ENCODE measurements at regions not wholly inside any gene's neighbourhood (a gene's known extent, or its start where the extent isn't known, plus 50 kb on each side); places are given as distances from the start of the nearest gene placed in this dataset.
A peak's percentile ranks its signal among the peaks of the same experiment; 100 is the strongest.

DNA sequence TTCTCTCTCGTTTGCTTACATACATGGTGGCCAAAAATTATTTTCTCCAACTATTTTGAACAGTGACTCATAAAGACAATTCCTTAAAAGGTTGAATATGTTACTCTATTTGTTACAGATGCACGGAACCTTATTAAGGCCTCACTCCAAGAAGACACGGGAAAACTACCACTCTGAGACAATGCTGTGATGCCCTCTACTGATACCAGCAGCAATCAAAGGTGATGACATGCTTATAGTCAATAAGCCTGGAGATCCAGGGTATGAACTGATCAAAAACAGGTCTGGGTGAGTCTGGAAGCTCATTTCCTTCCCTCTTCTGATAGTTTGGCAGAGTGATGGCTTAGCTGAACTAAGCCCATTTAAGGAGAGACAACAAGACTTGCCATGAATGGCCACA is 563.0 kb downstream of the LRRIQ3 start:
- no peak for DNase-seq

DNA sequence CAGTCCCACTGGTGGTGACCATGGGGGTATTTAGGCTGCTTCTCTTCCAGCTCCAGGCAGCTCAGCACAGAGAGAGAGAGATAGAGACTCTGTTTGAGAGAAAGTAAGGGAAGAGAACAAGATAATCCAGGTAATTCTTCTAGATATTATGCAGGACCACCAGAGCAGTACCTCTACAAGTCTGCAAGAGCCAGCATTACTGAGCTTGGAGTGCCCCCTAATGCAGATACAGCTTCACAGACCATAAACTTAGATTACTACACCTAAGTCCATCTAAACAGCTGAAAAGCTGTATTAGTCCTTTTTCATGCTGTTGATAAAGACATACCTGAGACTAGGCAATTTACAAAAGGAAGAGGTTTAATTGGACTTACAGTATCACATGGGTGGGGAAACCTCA is 570.3 kb downstream of the LRRIQ3 start:
- no peak for DNase-seq

DNA sequence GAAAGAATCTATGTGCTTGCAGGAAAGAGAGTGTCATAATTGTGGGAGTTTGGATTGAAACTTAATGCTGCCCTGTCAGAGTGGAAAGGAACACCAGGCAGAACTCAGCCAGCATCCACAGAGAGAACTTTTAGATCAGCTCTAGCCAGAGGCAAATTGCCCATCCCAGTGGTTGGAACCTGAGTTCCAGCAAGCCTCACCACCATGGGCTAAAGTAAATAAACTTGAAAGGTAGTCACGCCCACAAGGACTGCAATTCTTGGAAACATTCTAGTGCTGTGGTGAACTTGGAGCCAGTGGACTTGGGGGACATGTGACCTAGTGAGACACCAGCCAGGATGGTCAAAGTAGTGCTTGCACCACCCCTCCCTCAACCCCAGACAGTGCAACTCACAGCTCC is 571.6 kb downstream of the LRRIQ3 start:
- DNase-seq: no peak

DNA sequence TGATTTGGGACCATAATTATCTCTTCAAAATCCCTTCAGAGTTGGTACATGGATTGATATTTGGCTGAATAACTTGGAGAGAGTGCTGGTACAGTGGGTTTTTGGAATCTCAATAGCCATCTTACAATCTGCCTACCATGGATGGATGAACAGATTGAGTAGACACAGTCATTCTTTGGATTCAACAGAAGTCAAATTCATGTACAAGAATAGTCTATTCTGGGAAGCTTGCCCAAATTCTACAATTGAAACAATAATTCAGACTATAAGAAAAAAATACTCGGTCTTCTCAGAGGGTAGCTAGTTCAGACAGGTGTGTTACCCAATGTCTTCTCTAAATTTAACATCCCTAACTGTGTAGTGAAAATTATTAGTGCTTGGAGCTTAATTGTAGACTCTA is 574.0 kb downstream of the LRRIQ3 start:
- no peak for DNase-seq

DNA sequence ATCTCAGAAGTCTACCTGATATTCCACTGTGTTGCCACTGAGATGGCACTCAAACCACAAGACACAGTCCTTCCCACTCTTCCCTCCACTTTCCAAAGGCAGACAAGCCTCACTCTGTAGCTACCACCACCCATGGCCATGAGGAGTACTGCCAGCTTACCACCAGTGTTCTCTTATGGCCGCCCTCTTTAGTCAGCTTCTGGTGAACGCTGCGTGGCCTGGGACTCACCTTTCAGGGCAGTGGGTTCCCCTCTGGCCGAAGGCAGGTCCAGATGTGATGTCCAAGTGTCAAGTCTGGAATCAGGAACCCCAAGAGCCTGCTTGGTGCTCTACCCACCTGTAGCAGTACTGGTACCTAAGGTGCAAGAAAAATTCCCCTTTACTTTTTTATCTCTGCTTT is 580.8 kb downstream of the LRRIQ3 start:
- no peak for DNase-seq

DNA sequence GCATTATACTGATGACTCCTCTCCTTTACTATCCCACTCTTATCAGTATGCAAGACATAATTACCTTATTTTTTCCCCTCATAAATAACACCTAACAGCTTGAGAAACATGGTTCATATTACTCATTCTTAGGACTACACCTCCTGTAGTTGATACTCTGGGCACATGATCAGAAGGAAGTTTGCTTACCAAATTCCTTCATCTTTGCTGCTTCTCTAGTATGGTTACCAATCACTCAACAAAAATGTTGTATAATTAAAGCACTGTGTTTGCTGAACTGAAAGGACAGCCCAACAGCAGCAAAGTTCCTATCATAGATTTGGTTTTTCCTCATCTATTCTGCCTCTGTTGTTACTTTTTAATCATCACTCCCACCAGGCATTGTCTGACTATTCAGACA is 586.3 kb downstream of the LRRIQ3 start:
- DNase-seq: no peak

DNA sequence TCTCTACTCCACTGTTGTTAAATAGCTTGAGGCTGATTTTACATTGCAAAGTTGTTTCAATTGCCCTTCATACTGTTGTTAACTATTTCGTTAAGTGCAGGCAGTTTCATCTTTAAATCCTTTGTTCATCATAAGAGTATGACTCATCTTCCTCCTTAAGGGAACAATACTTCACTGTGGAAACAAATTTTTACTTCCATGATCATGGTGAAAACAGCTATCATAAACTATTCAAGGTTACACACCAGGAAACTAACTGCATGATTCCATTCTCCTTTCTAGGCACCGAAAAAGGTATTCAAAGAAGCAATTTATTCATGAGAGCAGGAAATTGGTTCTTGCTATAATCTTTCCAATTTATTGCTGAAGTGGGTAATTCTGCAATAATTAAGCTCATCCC is 593.2 kb downstream of the LRRIQ3 start:
- peak; percentile 10 for DNase-seq

DNA sequence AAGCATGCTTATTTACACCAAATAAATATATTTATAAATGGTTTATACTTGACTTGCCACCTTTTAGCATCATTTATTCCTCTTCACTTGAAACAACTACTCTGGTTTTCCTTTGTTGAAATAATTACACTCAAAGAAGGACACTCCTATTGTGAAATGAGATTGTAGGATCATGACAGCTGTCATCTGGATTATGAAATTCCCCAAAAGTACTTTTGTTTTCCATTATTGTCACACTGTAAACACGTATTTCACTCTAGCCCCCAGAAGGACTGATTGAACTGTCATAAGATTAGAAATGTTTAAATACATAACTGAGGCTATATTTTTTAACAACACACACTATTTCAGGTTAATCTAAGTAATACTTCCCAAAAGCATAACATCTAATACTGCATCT is 593.8 kb downstream of the LRRIQ3 start:
- DNase-seq: no peak

DNA sequence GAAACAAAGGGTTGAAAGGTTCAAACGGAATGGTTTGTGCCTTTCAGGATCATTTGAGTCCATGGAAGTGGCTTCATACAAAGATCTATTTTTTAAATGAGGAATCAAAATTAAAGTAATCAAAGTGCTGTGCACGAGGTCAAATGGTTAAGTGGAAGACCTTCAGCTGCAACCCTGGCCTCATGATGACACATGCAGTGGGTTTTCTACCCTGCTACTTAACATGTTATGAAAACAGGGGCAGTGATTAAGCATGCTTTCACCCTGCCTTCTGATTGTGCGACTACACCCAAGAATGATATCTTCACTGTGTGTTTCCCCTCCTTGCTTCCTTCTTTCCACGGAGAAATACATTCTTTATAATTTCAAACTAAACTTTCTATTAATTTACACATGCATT is 604.2 kb downstream of the LRRIQ3 start:
- DNase-seq: no peak

DNA sequence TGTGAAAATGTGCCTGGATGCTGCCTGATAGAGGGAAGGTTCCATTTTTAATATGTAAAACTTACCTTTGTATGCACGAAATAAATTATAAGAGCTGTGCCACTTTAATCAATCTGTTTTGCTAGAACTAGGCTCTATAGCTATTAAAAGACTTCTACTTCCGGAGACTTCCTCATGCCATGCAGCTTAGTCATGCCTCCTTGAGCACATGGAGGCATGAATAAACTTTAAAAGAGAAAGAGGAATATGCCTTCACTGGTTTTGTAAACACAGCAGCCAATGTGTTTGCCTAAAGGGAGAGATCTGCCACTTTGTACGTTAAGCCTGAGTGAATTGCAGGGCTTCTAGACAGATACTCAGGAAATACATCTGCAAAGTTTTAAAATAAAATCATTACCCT is 604.6 kb downstream of the LRRIQ3 start:
- peak; percentile 41 for DNase-seq

DNA sequence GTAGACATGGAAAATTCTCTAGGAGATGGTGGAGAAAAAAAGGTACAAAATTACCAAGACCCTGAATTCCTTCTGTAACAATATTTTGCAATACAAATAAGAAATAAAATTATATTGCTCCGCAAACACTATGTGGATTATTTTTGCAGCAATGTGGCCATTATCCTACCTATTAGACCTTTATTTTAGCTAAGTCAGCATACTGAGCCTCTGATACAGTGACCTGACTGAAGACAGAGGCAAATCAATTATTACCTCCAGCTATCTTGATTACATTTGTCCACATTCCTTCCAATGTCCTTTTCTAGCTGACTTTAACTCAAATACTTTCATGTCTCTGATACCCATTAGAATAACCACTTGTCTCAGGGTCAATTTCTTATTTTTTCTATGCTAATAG is 610.9 kb downstream of the LRRIQ3 start:
- no peak for DNase-seq

DNA sequence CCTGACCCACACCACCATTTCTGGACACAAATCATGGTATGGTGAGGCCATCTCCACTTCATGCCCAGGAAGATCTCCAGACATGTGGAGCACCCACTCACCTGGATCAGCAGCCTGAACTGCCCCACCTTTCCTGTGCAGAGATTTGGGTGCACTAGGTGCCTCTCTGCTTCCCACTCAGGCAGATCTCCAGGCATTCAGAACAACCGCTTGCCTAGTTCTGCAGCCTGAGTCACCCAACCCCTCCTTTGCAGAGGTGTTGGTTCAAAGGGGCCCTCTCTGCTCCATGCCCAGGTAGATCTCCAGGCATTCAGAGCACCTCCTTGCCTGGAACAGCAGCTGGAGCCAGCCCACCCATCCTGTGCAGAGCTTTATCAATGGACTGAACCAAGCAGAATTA is 620.8 kb downstream of the LRRIQ3 start:
- DNase-seq: no peak

DNA sequence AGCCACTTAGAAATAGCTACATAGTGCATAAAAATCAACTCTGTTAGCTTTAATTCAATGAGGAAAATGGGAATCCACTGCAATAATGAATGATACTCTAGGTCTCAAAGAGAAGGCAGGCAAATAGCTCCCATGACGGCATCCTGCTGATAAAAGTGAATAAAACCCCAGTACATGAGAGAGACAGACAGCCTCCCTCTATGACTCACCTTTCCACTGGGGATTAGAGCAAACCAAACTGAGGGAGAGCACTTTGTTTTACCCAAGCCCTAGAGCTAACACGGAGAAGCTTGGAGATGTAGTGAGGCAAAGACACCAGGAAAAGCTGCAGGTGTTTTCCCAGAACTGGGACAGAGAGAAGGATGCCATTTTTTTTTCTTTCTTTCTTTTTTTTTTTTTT is 621.9 kb downstream of the LRRIQ3 start:
- DNase-seq: peak; percentile 48

DNA sequence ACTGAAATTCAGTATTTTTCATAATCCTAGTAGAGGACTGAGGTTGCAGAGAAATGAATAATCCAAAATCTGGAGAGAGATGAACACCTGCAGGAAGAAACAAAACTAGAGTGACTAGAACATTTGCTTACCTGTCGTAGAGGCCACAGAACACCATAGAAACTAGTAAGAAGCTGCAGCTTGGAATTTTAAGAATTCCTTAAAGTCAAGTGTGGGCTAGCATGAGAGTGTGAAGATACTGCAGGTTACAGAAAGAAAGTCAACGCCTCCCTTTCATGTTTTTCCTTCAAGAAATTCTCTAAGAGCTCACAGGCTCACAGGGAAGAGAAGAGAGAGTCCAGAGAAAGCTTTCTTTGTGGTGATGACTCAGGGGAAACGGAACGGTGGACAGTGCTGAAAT is 633.7 kb downstream of the LRRIQ3 start:
- no peak for DNase-seq

DNA sequence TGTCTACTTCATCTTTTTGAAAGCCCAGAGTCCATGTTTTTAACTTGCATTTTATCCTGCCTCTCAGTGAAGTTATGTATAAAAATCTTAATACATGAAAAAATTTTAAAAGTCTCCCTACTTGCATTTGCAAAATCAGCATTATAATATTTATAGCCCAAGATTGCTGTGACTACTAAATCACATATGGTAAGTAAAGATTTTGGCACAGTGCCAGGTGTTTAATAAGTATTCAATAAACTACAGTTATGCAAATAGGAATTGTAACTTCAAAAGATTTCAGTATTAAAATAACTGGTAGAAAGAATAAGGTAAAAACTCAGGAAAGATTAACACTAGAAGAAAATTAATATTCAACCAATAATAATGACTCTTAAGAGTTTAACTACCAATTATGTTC is 641.7 kb downstream of the LRRIQ3 start:
- DNase-seq: no peak

DNA sequence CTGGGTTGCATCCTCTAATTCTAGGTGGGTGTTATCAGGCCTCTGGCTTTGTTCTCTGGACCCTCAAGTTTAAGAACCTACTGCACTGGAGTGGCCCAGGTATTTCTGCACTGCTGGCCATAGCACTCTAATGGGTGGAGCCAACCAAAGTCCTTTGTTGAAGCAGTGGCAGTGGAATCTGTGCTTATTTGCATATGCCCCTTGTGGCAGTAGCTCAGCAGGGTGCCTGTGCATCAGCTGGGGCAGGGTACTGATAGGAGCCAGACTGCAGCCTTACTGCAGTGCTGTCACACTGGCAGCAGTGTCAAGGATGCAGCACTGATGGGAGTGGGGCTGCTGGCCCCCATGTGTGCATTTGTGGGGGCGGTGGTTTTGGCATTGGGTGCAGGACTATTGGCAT is 660.6 kb downstream of the LRRIQ3 start:
- no peak for DNase-seq

DNA sequence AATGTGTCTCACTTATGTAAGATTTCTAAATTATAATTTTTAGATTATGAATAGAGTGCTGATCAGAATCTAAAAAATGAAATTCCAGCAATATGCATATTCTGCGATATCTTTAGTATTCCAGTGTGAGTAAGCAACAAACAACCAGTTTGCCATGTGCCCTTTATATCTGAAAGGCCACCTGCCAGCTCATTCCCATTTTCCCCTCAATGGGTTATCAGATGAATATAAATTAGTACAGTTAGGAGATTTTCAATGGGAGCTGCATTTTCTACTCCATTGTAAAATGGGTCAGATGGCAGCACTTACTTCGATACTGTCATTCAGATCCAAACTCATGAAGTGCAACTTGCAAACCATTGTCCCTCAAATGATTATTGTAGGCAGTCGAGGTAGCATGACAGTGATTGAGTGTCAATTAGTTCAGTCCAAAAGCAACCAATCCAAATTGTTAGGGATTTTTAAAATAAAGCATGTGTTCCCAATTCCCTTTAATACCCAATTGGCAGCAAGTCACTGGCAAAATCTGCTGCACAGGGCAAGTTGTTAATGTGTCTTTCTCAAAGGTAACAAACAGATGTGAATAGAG is 680.3 kb downstream of the LRRIQ3 start:
- DNase-seq: no peak

DNA sequence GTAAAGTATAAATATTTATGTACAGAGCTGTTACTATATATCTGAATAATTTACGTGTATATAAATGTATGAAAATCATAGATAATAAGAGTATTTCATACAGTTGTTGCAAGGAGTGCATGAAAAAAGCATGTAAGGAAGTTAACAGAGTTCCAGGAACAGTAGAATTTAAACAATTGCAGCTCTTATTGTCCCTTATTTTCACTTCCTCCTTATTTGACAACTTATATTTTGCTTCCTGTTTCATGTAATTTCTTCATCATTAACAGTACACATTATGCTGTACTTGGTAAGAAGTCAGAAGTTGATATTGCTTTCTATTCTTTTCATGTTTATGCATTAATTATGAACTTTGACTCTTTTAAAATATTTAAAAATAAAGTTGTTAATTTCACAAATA is 681.5 kb downstream of the LRRIQ3 start:
- DNase-seq: no peak

DNA sequence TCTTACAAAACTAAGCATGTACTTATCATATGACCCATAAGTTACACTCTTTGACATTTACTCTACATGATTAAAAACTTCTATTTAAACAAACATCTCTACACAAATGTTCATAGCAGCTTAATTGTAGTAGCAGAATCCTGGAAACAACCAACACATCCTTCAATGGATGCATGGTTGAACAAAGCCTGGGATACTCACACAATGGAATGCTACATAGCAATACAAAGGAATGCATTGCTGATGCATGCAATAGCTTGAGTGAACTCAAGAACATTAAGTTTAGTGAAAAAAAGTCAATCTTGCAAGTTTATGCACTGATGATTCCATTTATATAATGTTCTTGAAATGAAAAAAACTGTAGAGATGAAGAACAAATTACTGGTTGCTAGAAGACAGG is 686.9 kb downstream of the LRRIQ3 start:
- DNase-seq: no peak

DNA sequence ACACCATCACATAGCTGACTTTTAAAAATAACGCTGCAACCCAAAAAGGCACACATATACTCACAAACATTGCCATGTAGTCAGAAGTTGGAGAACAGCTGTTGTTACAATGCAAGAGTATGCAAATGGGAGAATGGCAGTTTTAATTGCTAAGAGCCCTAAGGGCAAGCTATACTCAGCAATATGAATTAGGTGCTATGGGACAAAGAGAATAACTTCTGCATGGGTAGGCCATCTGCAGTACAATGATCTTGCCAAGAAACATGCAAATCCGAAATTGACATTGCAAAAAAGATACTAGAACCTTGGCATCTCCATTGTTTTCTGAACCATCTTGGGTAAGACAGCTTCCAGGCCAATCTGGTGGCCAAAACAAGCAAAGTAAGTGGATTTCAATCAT is 697.8 kb downstream of the LRRIQ3 start:
- DNase-seq: no peak

DNA sequence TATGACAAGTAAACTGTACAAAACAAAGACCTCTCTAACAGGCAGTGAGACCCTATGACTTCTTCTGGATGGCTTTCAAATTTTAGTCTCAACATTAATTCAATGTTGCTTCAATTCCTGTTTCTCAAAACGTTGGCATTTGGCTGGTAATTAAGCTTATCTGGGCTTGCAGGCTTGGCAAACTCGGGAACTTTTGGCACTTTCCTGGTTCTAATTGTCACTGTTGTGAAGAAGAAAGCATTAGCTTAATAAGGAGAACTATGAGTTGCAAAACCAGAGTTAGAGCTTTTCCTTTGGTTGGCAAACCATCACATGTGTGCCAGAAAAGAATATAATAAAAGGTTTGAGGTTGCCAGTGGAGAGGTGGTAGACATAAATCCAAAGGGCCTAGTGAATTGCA is 698.3 kb downstream of the LRRIQ3 start:
- no peak for DNase-seq

DNA sequence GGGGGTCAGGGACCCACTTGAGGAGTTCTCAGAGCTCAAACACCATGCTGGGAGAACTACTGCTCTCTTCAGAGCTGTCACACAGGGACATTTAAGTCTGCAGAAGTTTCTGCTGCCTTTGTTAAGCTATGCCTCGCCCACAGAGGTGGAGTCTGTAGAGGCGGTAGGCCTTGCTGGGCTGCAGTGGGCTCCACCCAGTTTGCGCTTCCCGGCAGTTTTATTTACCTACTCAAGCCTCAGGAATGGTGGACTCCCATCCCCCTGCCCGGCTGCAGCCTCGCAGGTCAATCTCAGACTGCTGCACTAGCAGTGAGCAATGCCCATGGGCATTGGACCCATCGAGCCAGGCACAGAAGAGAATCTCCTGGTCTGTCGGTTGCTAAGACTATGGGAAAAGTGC is 706.4 kb downstream of the LRRIQ3 start:
- DNase-seq: no peak

DNA sequence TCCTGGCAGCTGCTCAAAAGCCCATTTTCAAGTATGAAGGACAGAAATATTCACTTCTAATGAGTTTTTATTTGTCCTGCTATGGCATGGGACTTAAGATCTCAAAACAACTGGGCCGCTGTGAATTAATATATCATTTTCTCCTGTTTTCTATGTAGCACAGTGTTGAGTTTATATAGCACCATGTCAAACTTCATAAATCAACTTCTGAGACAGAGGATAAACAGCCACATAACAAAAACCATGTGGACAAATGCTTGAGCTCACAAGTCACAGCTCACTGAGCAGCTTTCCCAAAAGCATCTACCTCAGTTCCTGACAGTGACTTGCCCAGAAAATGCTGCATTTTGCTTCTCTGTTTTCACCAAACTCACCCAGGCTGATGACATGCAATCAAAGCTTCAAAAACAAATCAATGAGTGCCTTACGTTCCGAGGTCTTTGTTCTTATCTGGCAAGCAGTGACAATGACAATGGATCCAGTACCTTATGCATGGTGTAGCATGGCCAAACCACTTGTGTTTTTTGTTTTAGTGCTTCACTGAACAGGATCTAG is 722.6 kb downstream of the LRRIQ3 start:
- DNase-seq: peak; percentile 27

DNA sequence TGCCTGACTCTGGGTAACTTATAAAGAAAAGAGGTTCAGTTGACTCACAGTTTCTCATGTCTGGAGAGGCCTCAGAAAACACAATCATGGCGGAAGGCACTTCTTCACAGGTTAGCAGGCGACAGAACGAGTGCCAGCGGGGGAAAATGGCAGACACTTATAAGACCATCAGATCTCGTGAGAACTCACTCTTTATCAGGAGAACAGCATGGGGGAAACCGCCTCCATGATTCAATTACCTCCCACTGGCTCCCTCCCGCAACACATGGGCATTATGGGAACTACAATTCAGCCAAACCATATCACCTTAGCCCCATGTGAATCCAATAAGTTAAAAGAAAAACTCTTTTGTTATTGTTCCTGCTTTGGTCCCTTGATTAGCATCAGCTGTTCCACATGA is 725.2 kb downstream of the LRRIQ3 start:
- no peak for DNase-seq

DNA sequence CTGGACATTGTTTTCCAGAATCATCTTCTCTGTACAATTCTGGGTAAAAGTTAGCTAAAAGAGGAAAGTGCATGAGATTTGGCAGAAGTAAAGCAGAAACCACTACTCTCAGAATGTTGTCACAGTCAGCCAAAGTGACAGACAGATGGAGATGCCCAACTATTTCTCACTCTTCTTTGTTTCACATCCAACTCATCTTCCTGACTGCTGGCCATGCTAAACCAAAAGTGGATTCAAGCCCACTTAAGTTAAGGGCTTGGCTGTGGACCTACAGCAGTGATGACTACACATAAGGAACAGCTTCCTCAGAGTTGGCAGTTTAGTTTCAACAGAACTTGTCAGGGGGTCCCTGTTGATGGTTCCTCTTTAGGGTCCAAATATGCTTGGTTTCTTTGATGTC is 730.2 kb downstream of the LRRIQ3 start:
- no peak for DNase-seq

DNA sequence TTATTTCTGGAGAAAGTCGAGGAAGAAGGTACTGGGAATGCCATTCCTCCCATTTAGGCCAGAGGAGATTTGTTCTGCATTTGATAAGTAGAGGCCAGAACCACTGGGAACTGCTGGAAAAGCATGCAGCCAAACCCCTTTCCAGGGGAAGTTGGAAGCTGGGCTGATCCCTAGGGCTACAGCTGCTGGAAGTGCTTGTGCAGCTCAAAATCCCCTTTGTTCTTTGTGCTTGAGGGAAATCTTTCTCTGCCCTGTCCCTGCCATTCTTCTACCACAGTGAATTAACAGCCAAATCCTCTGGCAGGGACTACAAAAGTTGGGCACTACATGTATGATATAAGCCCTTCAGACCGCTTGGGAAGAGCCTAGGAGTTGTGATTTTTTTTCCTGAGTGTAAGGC is 734.1 kb downstream of the LRRIQ3 start:
- no peak for DNase-seq
